Ureter (tissue), 1 donor: ENCODE measurements at regions not wholly inside any gene's neighbourhood (a gene's known extent, or its start where the extent isn't known, plus 50 kb on each side); places are given as distances from the start of the nearest gene placed in this dataset.
"Not testable (repeated sequence)": the region's sequence is repeated elsewhere in the genome, so short reads cannot be mapped to it uniquely, and the experiment has no call there.

ENCODE experiments used
- DNase-seq: peaks from one replicate; pipeline ENCODE4 v3.0.0-alpha.2; 2020; ENCODE audit warnings: low spot score
- donor health status: DM: yes; HTN: yes; CAD: no.

GRCh38 chr4:141340458-141340857 lies 119.8 kb downstream of the ZNF330 start:
- DNase-seq = no peak

GRCh38 chr4:141346144-141346543 lies 125.4 kb downstream of the ZNF330 start:
- no peak for DNase-seq

- DNase-seq = no peak
Observed at GRCh38 chr4:141347684-141348083, 127.0 kb downstream of the ZNF330 start.

GRCh38 chr4:141348125-141348524 lies 127.4 kb downstream of the ZNF330 start:
- no peak for DNase-seq

DNA sequence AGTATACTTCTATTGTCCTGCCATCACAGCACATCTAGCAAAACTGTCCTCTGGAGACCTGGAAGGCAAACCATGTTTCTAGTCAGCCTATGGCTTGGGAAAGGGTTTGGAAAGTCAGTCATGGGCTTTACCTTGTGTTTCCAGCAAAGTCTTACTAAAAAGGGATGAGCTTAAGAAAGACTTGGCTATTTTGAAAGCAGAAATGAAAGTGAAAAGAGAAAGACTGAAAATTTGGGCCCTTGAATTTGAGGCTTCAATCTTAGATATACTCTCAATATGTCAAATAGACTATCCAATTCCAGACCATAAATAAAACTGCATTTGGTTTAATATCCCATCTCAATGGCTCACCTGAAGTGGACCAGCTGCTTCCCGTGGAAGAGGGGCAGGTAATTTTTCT lies 127.9 kb downstream of the ZNF330 start:
- DNase-seq = no peak

- DNase-seq = no peak
Observed at GRCh38 chr4:141349236-141349635, 128.5 kb downstream of the ZNF330 start.

- DNase-seq = peak; percentile 69
Observed at GRCh38 chr4:141350122-141350905, 129.6 kb downstream of the ZNF330 start.

GRCh38 chr4:141352331-141352730 lies 131.6 kb downstream of the ZNF330 start:
- no peak for DNase-seq

GRCh38 chr4:141352909-141353525 lies 132.3 kb downstream of the ZNF330 start:
- no peak for DNase-seq

DNA sequence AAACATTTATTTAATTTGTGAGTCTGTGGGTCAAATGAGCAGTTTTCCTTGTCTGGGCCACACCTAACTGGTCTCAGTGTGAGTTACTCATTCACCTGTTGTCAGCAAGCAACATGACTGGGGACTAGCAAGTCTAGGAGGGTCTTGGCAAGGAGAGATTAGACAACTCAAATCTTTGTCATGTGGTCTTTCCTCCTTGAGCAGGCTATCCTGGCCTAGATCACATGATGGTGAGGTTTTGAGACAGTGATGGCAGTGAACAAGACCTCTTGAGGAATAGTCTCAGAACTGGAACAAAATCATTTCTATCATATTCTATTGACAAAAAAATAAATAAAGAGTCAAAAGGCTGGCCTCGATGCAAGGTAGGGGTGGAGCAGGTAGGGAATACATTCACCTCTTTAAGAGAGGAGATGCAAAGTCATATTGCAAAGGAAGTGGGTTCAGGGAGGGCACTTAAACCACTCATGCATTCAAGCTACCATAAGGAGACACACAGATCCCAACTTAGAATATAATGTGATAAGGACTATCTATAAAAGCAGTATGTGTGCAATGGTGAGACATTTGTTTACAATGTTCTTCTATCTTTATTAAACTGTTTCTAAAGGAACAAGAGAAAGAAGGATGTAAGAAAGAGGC lies 135.7 kb downstream of the ZNF330 start:
- no peak for DNase-seq

DNA sequence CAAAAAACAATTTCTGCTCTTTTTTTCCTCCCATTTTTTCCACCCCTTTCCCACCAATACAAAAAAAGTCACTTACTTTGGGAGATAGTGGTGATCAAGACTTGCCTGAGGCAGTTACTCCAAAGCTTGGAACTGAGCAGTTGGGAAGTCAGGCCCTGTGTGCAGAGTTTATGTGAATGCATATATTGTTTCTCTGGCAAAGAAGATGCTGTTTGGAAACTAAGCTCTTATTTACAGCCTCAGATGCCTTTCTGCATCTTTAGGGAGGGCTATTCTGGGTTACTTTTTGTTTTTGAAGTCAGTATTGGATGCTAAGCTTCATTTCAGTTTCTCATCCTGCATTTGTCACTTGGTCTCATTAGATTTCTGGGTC lies 136.3 kb downstream of the ZNF330 start:
- DNase-seq = no peak

GRCh38 chr4:141368241-141368640 lies 147.5 kb downstream of the ZNF330 start:
- not testable (repeated sequence) for DNase-seq

DNA sequence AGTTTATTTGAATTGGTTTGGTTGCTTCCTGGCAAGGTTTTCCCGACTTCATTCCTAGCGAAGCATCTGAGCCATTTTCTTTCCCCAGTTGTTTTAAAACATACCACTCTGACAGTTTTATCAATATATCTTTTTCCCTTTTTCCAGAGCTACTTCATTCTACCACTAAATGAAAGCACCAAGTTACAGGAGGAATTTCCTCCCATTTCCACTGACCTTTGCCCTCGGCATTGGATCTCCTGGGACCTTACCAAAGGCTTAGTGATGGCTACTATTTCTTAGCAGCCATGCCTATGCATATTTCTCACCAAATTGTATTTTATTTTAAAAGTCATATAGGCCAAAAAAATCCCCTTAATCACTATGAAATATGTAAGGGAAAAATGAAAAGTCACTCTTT lies 150.5 kb downstream of the ZNF330 start:
- no peak for DNase-seq

DNA sequence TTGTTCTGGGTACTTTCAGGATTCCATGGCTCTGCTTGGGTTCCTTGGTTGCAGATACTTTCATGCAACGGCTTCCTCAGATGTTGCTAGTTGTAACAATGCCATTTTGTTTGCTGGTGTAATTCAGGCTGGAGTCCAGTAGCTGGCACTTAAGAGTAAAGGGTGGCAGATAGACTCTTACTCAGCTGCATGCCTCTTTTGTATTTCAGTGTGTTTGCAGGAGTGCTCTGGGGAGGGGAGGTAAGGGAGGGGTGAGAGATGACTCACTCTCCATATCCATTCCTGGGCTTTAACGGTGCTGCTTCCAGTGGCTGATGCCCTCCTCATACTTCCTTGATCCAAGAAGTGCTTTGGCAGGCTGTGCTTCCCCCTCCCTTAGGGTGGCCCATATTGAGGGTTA lies 155.2 kb downstream of the ZNF330 start:
- DNase-seq = no peak

DNA sequence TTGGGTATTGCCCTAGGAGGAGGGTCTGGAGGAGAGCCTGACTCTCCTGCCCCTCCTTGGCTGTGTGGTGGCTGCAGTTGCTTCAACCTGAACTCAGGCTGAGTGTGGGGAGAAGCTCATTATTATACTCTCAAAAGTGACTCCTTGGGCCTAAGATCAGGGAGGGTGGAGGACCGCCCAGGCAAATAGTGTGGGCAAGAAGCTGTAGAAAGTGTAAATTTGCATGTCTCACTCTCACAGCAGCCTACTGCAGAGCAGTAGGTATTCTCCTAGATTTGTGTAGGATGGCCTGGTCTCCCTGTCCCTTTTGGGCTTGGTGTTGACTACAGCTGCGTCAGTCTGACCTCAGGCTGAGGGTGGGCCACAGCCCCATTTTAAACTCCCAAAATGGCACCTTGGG lies 156.1 kb downstream of the ZNF330 start:
- DNase-seq = no peak

- DNase-seq = no peak
Observed at GRCh38 chr4:141387299-141387698, 166.6 kb downstream of the ZNF330 start.

GRCh38 chr4:141388481-141388880 lies 167.8 kb downstream of the ZNF330 start:
- no peak for DNase-seq

DNA sequence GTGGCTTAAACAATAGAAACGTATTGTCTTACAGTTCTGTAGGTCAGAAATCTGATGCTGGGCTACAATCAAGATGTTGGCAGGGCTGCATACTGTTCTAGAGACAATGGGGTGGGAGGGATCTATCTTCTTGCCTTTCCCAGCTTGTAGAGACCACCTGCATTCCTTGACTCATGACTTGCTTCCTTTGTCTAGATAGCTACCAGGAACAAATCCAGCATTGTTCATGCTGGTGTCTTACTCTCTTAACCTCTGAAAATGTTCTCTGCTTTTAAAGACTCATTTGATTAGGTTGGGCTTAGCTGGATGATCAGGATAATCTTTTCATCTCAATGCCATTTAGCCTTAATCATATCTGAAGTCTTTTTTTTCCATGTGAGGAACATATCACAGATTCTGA lies 169.0 kb downstream of the ZNF330 start:
- no peak for DNase-seq

DNA sequence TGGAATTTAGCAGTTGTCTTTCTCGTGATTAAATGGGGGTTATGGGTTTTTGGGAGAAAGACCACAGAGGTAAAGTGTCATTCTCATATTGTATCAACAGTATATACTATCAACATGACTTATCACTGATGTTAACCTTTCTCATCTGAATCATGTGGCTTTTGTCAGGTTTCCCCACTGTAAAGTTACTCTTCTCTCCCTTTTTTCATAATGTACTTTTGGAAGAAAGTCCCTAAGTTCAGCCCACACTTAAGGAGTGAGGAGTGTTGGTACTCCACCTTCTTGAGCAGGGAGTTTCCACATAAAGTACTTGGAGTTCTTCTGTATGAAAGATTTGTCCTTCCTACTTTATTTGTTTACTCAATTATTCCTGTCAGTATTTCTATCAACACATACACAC lies 169.9 kb downstream of the ZNF330 start:
- DNase-seq = no peak

- DNase-seq = no peak
Observed at GRCh38 chr4:141391293-141391692, 170.6 kb downstream of the ZNF330 start.

DNA sequence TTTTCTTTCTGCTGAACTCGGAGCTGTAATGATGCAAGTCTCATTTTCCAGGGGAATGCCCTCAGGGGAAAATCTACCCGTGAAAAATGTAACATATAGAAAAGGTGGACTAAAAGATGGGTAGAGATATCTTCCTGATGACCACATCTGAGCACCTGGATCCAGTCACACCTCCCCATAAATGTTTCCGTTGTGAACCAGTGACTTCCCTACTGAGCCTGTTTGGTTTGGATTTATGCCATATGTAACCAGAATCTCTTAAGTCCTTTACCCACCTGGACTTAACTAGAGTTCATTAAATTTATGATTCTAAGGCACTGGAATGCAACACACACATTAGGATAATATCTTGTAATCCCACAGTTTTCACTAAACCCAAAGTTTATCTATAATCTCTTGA lies 171.1 kb downstream of the ZNF330 start:
- no peak for DNase-seq

GRCh38 chr4:141395246-141395830 lies 174.6 kb downstream of the ZNF330 start:
- DNase-seq = no peak

DNA sequence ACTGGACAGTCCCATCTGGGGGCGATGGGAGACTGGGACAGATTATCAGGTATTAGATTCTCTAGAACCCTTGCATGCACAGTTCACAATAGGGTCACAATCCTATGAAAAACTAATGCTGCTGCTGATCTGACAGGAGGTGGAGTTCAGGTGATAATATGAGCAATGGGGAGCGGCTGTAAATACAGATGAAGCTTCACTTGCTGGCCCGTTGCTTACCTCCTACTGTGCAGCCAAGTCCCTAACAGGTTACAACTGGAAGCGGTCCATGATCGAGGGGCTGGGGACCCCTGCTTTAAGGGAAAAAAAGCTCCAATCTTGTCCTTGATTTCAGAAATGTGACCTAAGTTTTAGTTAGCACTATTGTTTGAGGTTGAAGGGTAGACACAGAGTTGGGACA lies 175.2 kb downstream of the ZNF330 start:
- no peak for DNase-seq
